H9 (cell line): ENCODE measurements at regions not wholly inside any gene's neighbourhood (a gene's known extent, or its start where the extent isn't known, plus 50 kb on each side); places are given as distances from the start of the nearest gene placed in this dataset.

Experiments
- DNase-seq: peaks from one replicate; pipeline ENCODE4 v3.0.0-alpha.2; 2017
- H2AFZ ChIP-seq: one replicate; pipeline ENCODE4 v1.6.1; 2013; ENCODE audit warnings: mild to moderate bottlenecking, low read length, control low read depth, moderate library complexity
- H2AK5ac ChIP-seq: 2 replicates; pipeline ENCODE4 v1.6.1; 2013; ENCODE audit warnings: low read length, control low read depth, mixed read lengths; ENCODE audit not compliant: insufficient read length
- H2BK120ac ChIP-seq: one replicate; pipeline ENCODE4 v1.6.1; 2013; ENCODE audit warnings: low read depth, mild to moderate bottlenecking, low read length, control low read depth, inconsistent platforms; ENCODE audit not compliant: poor library complexity, severe bottlenecking
- H2BK12ac ChIP-seq: 2 replicates; pipeline ENCODE4 v1.6.1; 2013; ENCODE audit warnings: low read length, control low read depth, mixed read lengths, low read depth; ENCODE audit not compliant: insufficient read length
- H2BK15ac ChIP-seq: 2 replicates; pipeline ENCODE4 v1.6.1; 2013; ENCODE audit warnings: low read depth, low read length, control low read depth
- H2BK20ac ChIP-seq: one replicate; pipeline ENCODE4 v1.6.1; 2013; ENCODE audit warnings: low read depth, mild to moderate bottlenecking, low read length, control low read depth, inconsistent platforms; ENCODE audit not compliant: poor library complexity, severe bottlenecking
- H2BK5ac ChIP-seq: 2 replicates; pipeline ENCODE4 v1.6.1; 2013; ENCODE audit warnings: low read length, control low read depth, mixed read lengths; ENCODE audit not compliant: insufficient read length
- H3K14ac ChIP-seq: 2 replicates; pipeline ENCODE4 v1.6.1; 2013; ENCODE audit warnings: low read length, control low read depth; ENCODE audit not compliant: insufficient read depth
- H3K18ac ChIP-seq: 2 replicates; pipeline ENCODE4 v1.6.1; 2013; ENCODE audit warnings: low read depth, mild to moderate bottlenecking, mixed read lengths, low read length, control low read depth; ENCODE audit not compliant: insufficient read length
- H3K23ac ChIP-seq: 2 replicates; pipeline ENCODE4 v1.6.1; 2013; ENCODE audit warnings: low read length, control low read depth, mixed read lengths, low read depth; ENCODE audit not compliant: insufficient read length
- H3K23me2 ChIP-seq: 2 replicates; pipeline ENCODE4 v1.6.1; 2013; ENCODE audit warnings: low read depth, mild to moderate bottlenecking, mixed read lengths, low read length, control low read depth; ENCODE audit not compliant: insufficient read length, poor library complexity, severe bottlenecking
- H3K27ac ChIP-seq: 2 replicates; pipeline ENCODE4 v1.5.1; 2013; ENCODE audit warnings: low read length, control low read depth, mixed read lengths, low read depth; ENCODE audit not compliant: insufficient read length
- H3K27me3 ChIP-seq: 2 replicates; pipeline ENCODE4 v1.6.1; 2013; ENCODE audit warnings: low read length, control low read depth, inconsistent platforms; ENCODE audit not compliant: insufficient read depth
- H3K4ac ChIP-seq: 2 replicates; pipeline ENCODE4 v1.6.1; 2013; ENCODE audit warnings: low read depth, mild to moderate bottlenecking, control low read depth, inconsistent platforms, low read length, moderate library complexity
- H3K4me1 ChIP-seq: 2 replicates; pipeline ENCODE4 v1.6.1; 2013; ENCODE audit warnings: low read length, control low read depth, inconsistent platforms; ENCODE audit not compliant: insufficient read depth
- H3K4me2 ChIP-seq: 2 replicates; pipeline ENCODE4 v1.6.1; 2013; ENCODE audit warnings: low read length, control low read depth, mixed read lengths; ENCODE audit not compliant: insufficient read length, insufficient read depth
- H3K56ac ChIP-seq: 2 replicates; pipeline ENCODE4 v1.6.1; 2013; ENCODE audit warnings: low read depth, mild to moderate bottlenecking, mixed read lengths, low read length, control low read depth; ENCODE audit not compliant: insufficient read length
- H3K79me1 ChIP-seq: 2 replicates; pipeline ENCODE4 v1.6.1; 2013; ENCODE audit warnings: low read depth, mild to moderate bottlenecking, moderate library complexity, low read length, control low read depth, inconsistent platforms; ENCODE audit not compliant: insufficient read depth, poor library complexity, severe bottlenecking
- H3K79me2 ChIP-seq: 2 replicates; pipeline ENCODE4 v1.6.1; 2013; ENCODE audit warnings: low read length, control low read depth, inconsistent platforms; ENCODE audit not compliant: insufficient read depth
- H3K9ac ChIP-seq: 2 replicates; pipeline ENCODE4 v1.6.1; 2013; ENCODE audit warnings: low read length, control low read depth, mixed read lengths; ENCODE audit not compliant: insufficient read length; ENCODE audit errors: extremely low read depth
- H3K9me3 ChIP-seq: one replicate; pipeline ENCODE4 v1.6.1; 2013; ENCODE audit warnings: low read depth, low read length, inconsistent platforms; ENCODE audit not compliant: control insufficient read depth
- H3T11ph ChIP-seq: one replicate; pipeline ENCODE4 v1.6.1; 2013; ENCODE audit warnings: mild to moderate bottlenecking, low read length, control low read depth, inconsistent platforms
- H4K20me1 ChIP-seq: one replicate; pipeline ENCODE4 v1.6.1; 2013; ENCODE audit not compliant: control insufficient read depth, insufficient read length, insufficient read depth
- H4K5ac ChIP-seq: 2 replicates; pipeline ENCODE4 v1.6.1; 2013; ENCODE audit warnings: low read depth, mild to moderate bottlenecking, mixed read lengths, low read length, control low read depth; ENCODE audit not compliant: insufficient read length
- H4K8ac ChIP-seq: replicated peaks from 2 replicates; pipeline ENCODE4 v1.6.1; 2013; ENCODE audit warnings: low read length, control low read depth, mixed read lengths, low read depth; ENCODE audit not compliant: insufficient read length
- H4K91ac ChIP-seq: 2 replicates; pipeline ENCODE4 v1.6.1; 2013; ENCODE audit warnings: low read depth, mild to moderate bottlenecking, moderate library complexity, mixed read lengths, low read length, control low read depth; ENCODE audit not compliant: insufficient read length
- H3K27ac Mint-ChIP-seq, 3 experiments: 2 replicates in 2 of 3; 3 replicates in 1 of 3; pipeline ENCODE4 v1.8.0; 2020 to 2021; ENCODE audit warnings: mixed read lengths in 3 of 3, mild to moderate bottlenecking in 1 of 3, moderate library complexity in 1 of 3
- H3K27me3 Mint-ChIP-seq: 2 replicates; pipeline ENCODE4 v1.8.0; 2021; ENCODE audit warnings: low read depth, mild to moderate bottlenecking, moderate library complexity, mixed read lengths
- H3K36me3 Mint-ChIP-seq, 3 experiments: 2 replicates in 2 of 3; 3 replicates in 1 of 3; pipeline ENCODE4 v1.8.0; 2020 to 2021; ENCODE audit warnings: low read depth in 3 of 3, mixed read lengths in 3 of 3; ENCODE audit not compliant: insufficient read depth in 1 of 3
- H3K4me1 Mint-ChIP-seq, 2 experiments: 2 replicates each; pipeline ENCODE4 v1.8.0; 2020; ENCODE audit warnings: mixed read lengths in 2 of 2
- H3K4me3 Mint-ChIP-seq, 2 experiments: 2 replicates in 1 of 2; 3 replicates in 1 of 2; pipeline ENCODE4 v1.8.0; 2020 to 2021; ENCODE audit warnings: mild to moderate bottlenecking in 2 of 2, mixed read lengths in 2 of 2, moderate library complexity in 1 of 2
- H3K9me3 Mint-ChIP-seq, 2 experiments: 2 replicates in 1 of 2; 3 replicates in 1 of 2; pipeline ENCODE4 v1.8.0; 2020; ENCODE audit warnings: mild to moderate bottlenecking in 2 of 2, mixed read lengths in 2 of 2, moderate library complexity in 1 of 2
- CTCF ChIP-seq: fragments of 200-600 bp; sonication (generic); conservative IDR thresholded peaks from 3 replicates; pipeline ENCODE4 v1.8.0; 2021; ENCODE audit warnings: antibody characterized with exemption, mild to moderate bottlenecking
- WGBS: extraction: QIAGEN DNeasy Blood & Tissue Kit; methylation state at CpG from one replicate; pipeline ENCODE4 v1.1.7; 2013; ENCODE audit warnings: missing lambda C conversion rate, low lambda C conversion rate, mixed read lengths; ENCODE audit not compliant: insufficient read length; ENCODE audit errors: extremely low coverage; 5-methylcytosine and 5-hydroxymethylcytosine counted together

- Mint-ChIP-seq H3K4me1 (peaks cover 0 to 5% of the 10 kb centered on the region in 2 experiments; a peak in 1 of 4 replicates), H3K9me3 (peaks cover 8 to 14% of the 10 kb centered on the region in 2 experiments; a peak in 4 of 5 replicates), H3K27ac (no peak overlapping the region), H3K4me3 (no peak overlapping the region), H3K27me3 (no peaks in the 10 kb centered on the region), H3K36me3 (peaks cover 0 to 12% (median 7%) of the 10 kb centered on the region in 3 experiments; a peak in 3 of 7 replicates)
- WGBS, result no CpG with 5 or more reads among the region's 1 CpG
- no peak for TF ChIP-seq CTCF
- H3K23ac ChIP-seq, result no peak overlapping the region
- H3K14ac ChIP-seq, result no peak overlapping the region
- no peaks in the 10 kb centered on the region for H3K23me2 ChIP-seq
- no peak overlapping the region for H4K91ac ChIP-seq
- H3K4ac ChIP-seq, result no peak overlapping the region
- no peak overlapping the region for H2BK15ac ChIP-seq
- no peak overlapping the region for H3K18ac ChIP-seq
- H3K27ac ChIP-seq, result no peak overlapping the region
- no peak overlapping the region for H3K4me2 ChIP-seq
- no peak overlapping the region for H2BK12ac ChIP-seq
- no peak for DNase-seq
- no peaks in the 10 kb centered on the region for H3K79me2 ChIP-seq
- no peak overlapping the region for H2AFZ ChIP-seq
- H3K4me1 ChIP-seq, result no peaks in the 10 kb centered on the region
- H3K9me3 ChIP-seq, result no peaks in the 10 kb centered on the region
- no peaks in the 10 kb centered on the region for H3K27me3 ChIP-seq
- H4K5ac ChIP-seq, result no peak overlapping the region
- no peaks in the 10 kb centered on the region for H4K20me1 ChIP-seq
- no peak overlapping the region for H3T11ph ChIP-seq
- H3K9ac ChIP-seq, result no peak overlapping the region
- H2BK5ac ChIP-seq, result no peak overlapping the region
- no peak overlapping the region for H2AK5ac ChIP-seq
- no peak overlapping the region for H2BK120ac ChIP-seq
- no peak overlapping the region for H2BK20ac ChIP-seq
- H3K79me1 ChIP-seq, result no peaks in the 10 kb centered on the region
- no peak overlapping the region for H4K8ac ChIP-seq
- no peak overlapping the region for H3K56ac ChIP-seq
Measured at GRCh38 chr11:107203656-107204055, 185.4 kb upstream of the GUCY1A2 start.
